ENCODE measurements at regions not wholly inside any gene's neighbourhood (a gene's known extent, or its start where the extent isn't known, plus 50 kb on each side); places are given as distances from the start of the nearest gene placed in this dataset.

DNA sequence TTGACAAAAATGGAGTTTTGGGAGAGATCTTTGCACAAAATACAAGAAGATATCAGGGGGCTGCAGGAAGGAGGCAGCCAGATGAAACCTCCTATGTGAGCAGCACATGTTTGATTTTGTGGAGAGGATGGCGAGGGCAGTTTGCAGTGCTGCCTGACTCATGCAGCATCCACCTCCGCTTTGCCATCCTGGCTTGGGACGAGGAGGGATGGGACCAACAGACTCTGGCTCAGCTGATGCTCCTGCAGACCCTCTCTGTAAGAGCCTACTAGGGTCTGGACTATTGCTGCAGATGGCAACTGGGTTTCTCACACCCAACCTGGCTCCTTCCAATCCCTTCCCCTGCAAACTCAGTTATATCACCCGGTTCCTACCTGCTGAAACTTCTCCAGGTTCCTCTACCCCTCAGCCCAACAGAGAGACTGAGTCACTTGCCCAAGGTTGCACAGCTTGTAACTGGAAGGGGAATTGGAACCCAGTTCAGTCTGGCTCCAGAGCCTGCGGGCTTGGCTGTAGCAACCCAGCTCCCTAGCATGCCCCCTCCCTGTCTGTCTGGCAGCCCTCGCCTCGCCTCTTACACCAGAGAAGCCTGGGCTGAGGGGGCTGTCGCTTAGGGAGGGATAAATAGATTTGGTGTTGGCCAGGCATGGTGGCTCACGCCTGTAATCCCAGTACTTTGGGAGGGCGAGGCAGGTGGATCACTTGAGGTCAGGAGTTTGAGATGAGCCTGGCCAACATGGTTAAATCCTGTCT lies 205.8 kb downstream of the PTPRU start:
- TF ChIP-seq POLR2A (IDR thresholded peaks at IDR 0.05; ENCODE audit: low read length) = no peak
- TF ChIP-seq GATA1 (IDR thresholded peaks at IDR 0.05; ENCODE audit: low read depth, low read length) = no peak

Data from erythroblast (primary cell).